GM12878 (cell line): ENCODE measurements at regions not wholly inside any gene's neighbourhood (a gene's known extent, or its start where the extent isn't known, plus 50 kb on each side); places are given as distances from the start of the nearest gene placed in this dataset.

Source experiments
- ATAC-seq: fragments of 200-7000 bp; cut with Tn5 transposase; 3 replicates; pipeline ENCODE4 v1.9.1; 2020; ENCODE audit warnings: mild to moderate bottlenecking, moderate library complexity
- BruUV-seq: library from RNA; stranded (reverse); fragments of 400-500 nt; replicated peaks from 2 replicates; lab custom pipeline; 2021; lab: Mats Ljungman, UMichigan
- CTCF ChIA-PET: fragments of 300-600 bp; sonication (Branson Sonifier 250); formaldehyde crosslinking; extraction: SDS; loops from one replicate; lab custom pipeline; 2021; ENCODE audit warnings: inconsistent platforms; lab: Yijun Ruan, JAX
- POLR2A ChIA-PET: fragments of 350-600 bp; formaldehyde crosslinking; extraction: SDS; loops from one replicate; lab custom pipeline; 2021; ENCODE audit warnings: inconsistent platforms; lab: Charles Lee
- RAD21 ChIA-PET: fragments of 300-600 bp; sonication (Branson Sonifier 250); formaldehyde crosslinking; loops from one replicate; lab custom pipeline; 2023; ENCODE audit warnings: antibody characterized with exemption; ENCODE audit not compliant: unreplicated experiment; lab: Charles Lee
- SMC1A ChIA-PET: fragments of 300-600 bp; sonication (Branson Sonifier 250); formaldehyde crosslinking; loops from one replicate; lab custom pipeline; 2023; ENCODE audit not compliant: unreplicated experiment, uncharacterized antibody; lab: Charles Lee
- DNase-seq: peaks from one replicate; pipeline ENCODE4 v3.0.0-alpha.2; 2011; ENCODE audit warnings: low read depth, low spot score
- FAIRE-seq: peaks from 3 replicates; lab custom pipeline; 2011; peaks lifted over from hg19 to GRCh38; lab: Jason Lieb, UNC
- H2AFZ ChIP-seq: 2 replicates; pipeline ENCODE4 v1.6.0; 2011; ENCODE audit warnings: low read depth, low read length, control low read depth; ENCODE audit not compliant: control insufficient read depth
- H3K27ac ChIP-seq: 2 replicates; pipeline ENCODE4 v1.5.1; 2011; ENCODE audit warnings: control low read depth; ENCODE audit not compliant: control insufficient read depth, insufficient read depth
- H3K27me3 ChIP-seq, 2 experiments: replicated peaks in 1 of 2; 2 replicates each; pipeline versions ENCODE4 v1.6.0 to v1.6.1; 2011; ENCODE audit warnings: low read length in 1 of 2; ENCODE audit not compliant: control insufficient read depth in 2 of 2, insufficient read depth in 2 of 2
- H3K36me3 ChIP-seq, 2 experiments: 2 replicates each; pipeline ENCODE4 v1.5.1; 2011; ENCODE audit warnings: low read length in 1 of 2; ENCODE audit not compliant: control insufficient read depth in 2 of 2, insufficient read depth in 2 of 2
- H3K4me1 ChIP-seq: 2 replicates; pipeline ENCODE4 v1.6.1; 2011; ENCODE audit warnings: mild to moderate bottlenecking, low read length, moderate library complexity, mixed read lengths; ENCODE audit not compliant: control insufficient read depth, insufficient read depth
- H3K4me2 ChIP-seq: 2 replicates; pipeline ENCODE4 v1.6.0; 2011; ENCODE audit warnings: control low read depth; ENCODE audit not compliant: control insufficient read depth, insufficient read depth
- H3K4me3 ChIP-seq: fragments of 200-600 bp; sonication (generic); 2 replicates; pipeline ENCODE4 v1.5.1; 2016
- H3K79me2 ChIP-seq: 2 replicates; pipeline ENCODE4 v1.6.0; 2011; ENCODE audit warnings: low read length; ENCODE audit not compliant: control insufficient read depth, insufficient read depth
- H3K9ac ChIP-seq: 2 replicates; pipeline ENCODE4 v1.8.0; 2011; ENCODE audit warnings: low read length, control low read depth, mixed read lengths; ENCODE audit not compliant: control insufficient read depth, insufficient read depth
- H3K9me3 ChIP-seq: replicated peaks from 3 replicates; pipeline ENCODE4 v1.5.1; 2011; ENCODE audit warnings: mild to moderate bottlenecking, low read length; ENCODE audit not compliant: control insufficient read depth, insufficient read depth
- H4K20me1 ChIP-seq: 2 replicates; pipeline ENCODE4 v1.6.0; 2011; ENCODE audit not compliant: control insufficient read depth, insufficient read depth
- ASH2L ChIP-seq: fragments of 300-600, 200-600 bp; sonication (generic); IDR thresholded peaks from 2 replicates; pipeline ENCODE4 v1.6.1; 2017; ENCODE audit warnings: low read depth, mild to moderate bottlenecking, borderline replicate concordance
- EED ChIP-seq: sonication (generic); IDR thresholded peaks from 2 replicates; pipeline ENCODE4 v1.6.1; 2016; ENCODE audit warnings: antibody characterized with exemption, low read depth
- EP300 ChIP-seq, 2 experiments: fragments of 150-350 bp in 1 of 2; IDR thresholded peaks; 2 replicates each; pipeline ENCODE4 v1.6.1; 2011 to 2012; ENCODE audit warnings: low read depth in 2 of 2, low read length in 2 of 2, borderline replicate concordance in 1 of 2, improper control_type of control experiment in 1 of 2, inconsistent platforms in 1 of 2; ENCODE audit not compliant: control insufficient read depth in 1 of 2
- GATAD2B ChIP-seq: fragments of 450-650 bp; conservative IDR thresholded peaks from 2 replicates; pipeline ENCODE4 v1.6.1; 2017; ENCODE audit warnings: low read depth, mild to moderate bottlenecking, moderate library complexity
- HCFC1 ChIP-seq: fragments of 150-350 bp; IDR thresholded peaks from 2 replicates; pipeline ENCODE4 v1.6.1; 2014; ENCODE audit warnings: low read length
- PKNOX1 ChIP-seq: fragments of 450-650 bp; IDR thresholded peaks from 2 replicates; pipeline ENCODE4 v1.6.1; 2016; ENCODE audit warnings: mild to moderate bottlenecking
- POLR2AphosphoS5 ChIP-seq: IDR thresholded peaks from 2 replicates; pipeline ENCODE4 v1.6.1; 2011; ENCODE audit warnings: mild to moderate bottlenecking, low read length, inconsistent platforms
- SMC3 ChIP-seq: IDR thresholded peaks from 2 replicates; pipeline ENCODE4 v1.6.1; 2011; ENCODE audit warnings: low read length, improper control_type of control experiment, borderline replicate concordance
- TAF1 ChIP-seq: IDR thresholded peaks from 2 replicates; pipeline ENCODE4 v1.6.1; 2011; ENCODE audit warnings: mild to moderate bottlenecking, low read depth, low read length, borderline replicate concordance
- whole genome bisulfite sequencing: methylation state at CpG from one replicate; pipeline ENCODE4 v1.1.6; 2016; ENCODE audit warnings: low lambda C conversion rate; ENCODE audit not compliant: insufficient replicate concordance, insufficient coverage; ENCODE audit errors: missing lambda C conversion rate; 5-methylcytosine and 5-hydroxymethylcytosine counted together
- in situ Hi-C: fragments of 300-500 bp; cut with MboI; formaldehyde crosslinking; loops from 9 replicates; pipeline ENCODE4 v1.14.3; 2018; ENCODE audit warnings: mixed read lengths
- intact Hi-C: fragments of 100-400 bp; cut with micrococcal nuclease; formaldehyde crosslinking; loops from one replicate; pipeline ENCODE4 v1.14.2; 2022; ENCODE audit not compliant: unreplicated experiment
- TF ChIP-seq, protein P1 (sequence below): IDR thresholded peaks from 2 replicates; pipeline ENCODE4 v1.6.1; 2011; ENCODE audit warnings: mild to moderate bottlenecking, low read depth, low read length, moderate library complexity; ENCODE audit not compliant: insufficient replicate concordance

GRCh38 chr2:187995556-187995955 lies 296.1 kb upstream of the GULP1 start:
- no peak overlapping the region for H3K4me3 ChIP-seq
- BruUV-seq, result no TSS peak
- no peaks in the 10 kb centered on the region; a peak in 2 of 4 replicates for H3K27me3 ChIP-seq
- H3K36me3 ChIP-seq, result no peaks in the 10 kb centered on the region
- H3K27ac ChIP-seq, result no peak overlapping the region
- POLR2A ChIA-PET, result no interaction called here
- H2AFZ ChIP-seq, result no peak overlapping the region
- intact Hi-C loops, result no loop called here
- H3K9me3 ChIP-seq, result no peaks in the 10 kb centered on the region
- TF ChIP-seq EED, result no peak
- TF ChIP-seq POLR2AphosphoS5, result no peak
- TF ChIP-seq SMC3, result no peak
- TF ChIP-seq, protein P1, sequence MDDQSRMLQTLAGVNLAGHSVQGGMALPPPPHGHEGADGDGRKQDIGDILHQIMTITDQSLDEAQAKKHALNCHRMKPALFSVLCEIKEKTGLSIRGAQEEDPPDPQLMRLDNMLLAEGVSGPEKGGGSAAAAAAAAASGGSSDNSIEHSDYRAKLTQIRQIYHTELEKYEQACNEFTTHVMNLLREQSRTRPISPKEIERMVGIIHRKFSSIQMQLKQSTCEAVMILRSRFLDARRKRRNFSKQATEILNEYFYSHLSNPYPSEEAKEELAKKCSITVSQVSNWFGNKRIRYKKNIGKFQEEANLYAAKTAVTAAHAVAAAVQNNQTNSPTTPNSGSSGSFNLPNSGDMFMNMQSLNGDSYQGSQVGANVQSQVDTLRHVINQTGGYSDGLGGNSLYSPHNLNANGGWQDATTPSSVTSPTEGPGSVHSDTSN, result peak; percentile 15
- TF ChIP-seq PKNOX1, result peak; percentile 83
- TF ChIP-seq ASH2L, result no peak
- no peak for TF ChIP-seq TAF1
- no peak for TF ChIP-seq HCFC1
- TF ChIP-seq GATAD2B, result no peak
- TF ChIP-seq EP300 (IDR thresholded peaks at IDR 0.05; ENCODE audit: borderline replicate concordance in 1 of 2, control insufficient read depth in 1 of 2, low read depth in 2 of 2, low read length in 2 of 2), result no peak
- TF ChIP-seq, all 136 proteins: peak for 2
- FAIRE-seq, result no peak
- no peaks in the 10 kb centered on the region for H3K79me2 ChIP-seq
- ChIA-PET RAD21 (no interaction called here), CTCF (no interaction called here), SMC1A (interaction anchor here (0.6 kb wide), 1 partner anchor 787 kb away, joined by 3 read pairs; no protein-coding TSS in a partner anchor)
- 9% methylated on average over 6 of the region's 6 CpGs for WGBS
- no peak overlapping the region for H3K4me2 ChIP-seq
- no peaks in the 10 kb centered on the region for H3K4me1 ChIP-seq
- no peak overlapping the region for H3K9ac ChIP-seq
- peak; percentile 31; the same call in 1 of the 3 replicates for ATAC-seq
- in situ Hi-C loops, result no loop called here
- H4K20me1 ChIP-seq, result no peaks in the 10 kb centered on the region
- no peak for DNase-seq
